ENCODE measurements at regions not wholly inside any gene's neighbourhood (a gene's known extent, or its start where the extent isn't known, plus 50 kb on each side); places are given as distances from the start of the nearest gene placed in this dataset.
"Not testable (repeated sequence)": the region's sequence is repeated elsewhere in the genome, so short reads cannot be mapped to it uniquely, and the experiment has no call there.

DNA sequence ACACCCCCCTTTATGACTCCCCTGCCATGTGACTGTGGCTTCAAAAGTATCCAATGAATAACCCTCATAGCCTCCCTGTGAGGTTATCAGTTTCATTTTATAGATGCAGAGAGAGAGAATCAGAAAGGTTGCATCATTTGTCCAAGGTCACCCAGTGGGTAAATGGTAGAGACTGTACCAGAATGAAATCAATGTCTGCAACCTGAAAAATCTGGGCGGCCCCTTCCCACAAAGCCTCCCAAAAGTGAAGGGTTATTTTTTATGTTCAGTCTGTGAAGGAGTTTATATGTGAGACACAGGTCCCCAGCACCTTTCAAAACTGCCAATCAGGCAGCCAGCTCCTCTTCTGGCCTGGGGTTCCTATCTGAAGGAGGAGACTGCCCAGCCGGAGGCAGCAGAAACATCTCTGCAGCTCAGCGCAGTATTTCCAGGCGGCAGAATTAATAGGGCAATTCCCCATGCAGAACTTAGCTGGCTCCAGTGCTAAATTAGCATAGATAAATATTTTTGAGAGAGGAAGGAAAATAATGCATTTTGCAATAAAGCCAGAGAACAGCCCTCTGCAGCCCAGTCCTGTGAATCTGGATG is 130.8 kb upstream of the PRR20G start:
- no peak for DNase-seq (ENCODE audit: low spot score)

- DNase-seq (ENCODE audit: low spot score) = no peak
Measured at GRCh38 chr3:127417709-127418559, 130.1 kb upstream of the PRR20G start.

DNA sequence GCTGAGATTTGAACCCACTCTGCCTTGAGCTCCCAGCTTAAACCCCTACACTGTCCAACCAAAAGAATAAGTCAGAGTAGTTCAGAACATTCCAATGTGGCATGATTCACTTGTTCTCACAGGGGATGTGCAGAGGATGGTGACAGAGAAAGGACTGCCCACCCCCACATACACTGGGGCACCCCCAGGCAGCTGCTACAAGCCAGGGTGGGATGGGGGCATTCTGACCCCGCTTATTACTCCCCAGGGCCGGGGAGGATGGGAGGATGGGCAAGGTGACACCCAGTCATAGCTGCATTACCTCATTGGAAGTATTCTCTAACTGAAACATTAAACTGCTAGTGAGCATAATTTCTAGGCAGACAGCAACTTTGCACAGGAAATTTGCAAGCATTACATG is 126.0 kb upstream of the PRR20G start:
- DNase-seq (ENCODE audit: low spot score) = peak; percentile 5

GRCh38 chr3:127413318-127413673 is 125.5 kb upstream of the PRR20G start:
- no peak for DNase-seq (ENCODE audit: low spot score)

DNA sequence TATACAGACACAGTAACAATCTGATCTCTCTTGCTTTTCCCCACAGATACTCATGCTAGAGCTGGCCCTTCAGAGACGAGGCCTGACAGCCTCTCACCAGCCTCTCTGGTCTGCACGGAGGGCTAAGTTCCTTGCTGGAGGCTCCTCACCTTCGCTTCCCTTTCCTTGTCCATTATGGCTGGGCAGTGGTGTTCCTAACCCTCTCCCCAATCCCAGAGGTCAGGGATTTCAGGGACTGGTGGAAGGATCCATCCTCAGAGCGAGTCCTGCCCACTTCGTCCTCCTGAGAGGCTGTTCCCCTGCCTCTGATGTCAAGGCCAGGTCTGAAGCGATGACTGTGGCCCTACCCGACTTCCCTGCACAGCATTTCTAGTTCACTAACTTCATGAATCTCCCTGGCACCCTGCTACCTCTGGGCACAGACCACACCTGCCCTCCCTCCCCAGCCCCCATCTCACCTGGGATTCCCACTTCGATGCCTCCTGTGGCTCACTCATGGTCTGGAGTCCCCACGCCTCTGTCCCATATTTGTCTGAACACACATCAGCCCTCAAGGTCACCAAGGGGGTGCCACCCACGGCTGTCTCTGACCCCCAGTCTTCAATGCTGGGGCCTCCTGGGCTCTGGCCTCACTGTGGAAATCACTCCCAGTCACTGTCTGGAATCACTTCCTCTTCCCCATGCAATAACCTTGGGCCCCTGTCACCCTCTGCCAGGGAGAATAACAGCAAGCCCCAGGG is 124.9 kb upstream of the PRR20G start:
- DNase-seq (ENCODE audit: low spot score) = peak; percentile 6

DNA sequence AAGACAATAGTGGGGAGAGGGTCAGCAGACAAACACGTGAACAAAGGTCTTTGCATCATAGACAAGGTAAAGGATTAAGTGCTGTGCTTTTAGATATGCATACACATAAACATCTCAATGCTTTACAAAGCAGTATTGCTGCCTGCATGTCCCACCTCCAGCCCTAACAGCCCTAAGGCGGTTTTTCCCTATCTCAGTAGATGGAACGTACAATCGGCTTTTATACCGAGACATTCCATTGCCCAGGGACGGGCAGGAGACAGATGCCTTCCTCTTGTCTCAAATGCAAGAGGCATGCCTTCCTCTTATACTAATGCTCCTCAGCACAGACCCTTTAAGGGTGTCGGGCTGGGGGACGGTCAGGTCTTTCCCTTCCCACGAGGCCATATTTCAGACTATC is 124.0 kb upstream of the PRR20G start:
- not testable (repeated sequence) for DNase-seq (ENCODE audit: low spot score)

DNA sequence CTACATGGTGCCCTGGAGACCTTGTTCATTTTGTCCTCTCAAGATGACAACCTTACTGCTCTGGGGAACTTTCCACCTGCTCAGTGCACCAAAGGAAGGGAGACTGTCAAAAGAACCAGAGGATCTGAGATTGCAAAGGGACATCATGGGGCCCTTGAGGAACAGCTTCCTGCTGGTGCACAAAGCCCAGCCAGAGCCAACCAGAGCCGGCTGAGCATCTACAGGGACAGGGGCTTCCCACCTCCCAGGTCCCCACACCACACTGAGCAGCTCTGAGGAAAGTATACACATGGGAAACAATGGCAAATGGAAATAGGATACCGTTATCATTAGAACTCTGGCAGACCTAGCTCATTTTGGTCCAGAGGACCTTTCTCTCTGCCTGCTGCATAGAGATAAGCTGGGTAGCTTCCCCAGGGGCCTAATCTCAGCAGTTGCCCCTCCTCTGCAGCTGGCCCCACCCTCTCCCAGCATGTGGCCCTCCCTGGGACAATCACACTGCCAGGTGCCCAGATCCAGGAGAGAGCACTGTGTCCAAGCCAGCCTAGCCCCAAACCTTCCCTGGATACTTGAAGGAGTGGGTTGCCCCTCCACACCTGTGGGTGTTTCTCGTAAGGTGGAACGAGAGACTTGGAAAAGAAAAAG is 123.4 kb upstream of the PRR20G start:
- no peak for DNase-seq (ENCODE audit: low spot score)

- no peak for DNase-seq (ENCODE audit: low spot score)
Measured at GRCh38 chr3:127410678-127411077, 122.8 kb upstream of the PRR20G start.

- no peak for DNase-seq (ENCODE audit: low spot score)
Measured at GRCh38 chr3:127410137-127410488, 122.3 kb upstream of the PRR20G start.

DNA sequence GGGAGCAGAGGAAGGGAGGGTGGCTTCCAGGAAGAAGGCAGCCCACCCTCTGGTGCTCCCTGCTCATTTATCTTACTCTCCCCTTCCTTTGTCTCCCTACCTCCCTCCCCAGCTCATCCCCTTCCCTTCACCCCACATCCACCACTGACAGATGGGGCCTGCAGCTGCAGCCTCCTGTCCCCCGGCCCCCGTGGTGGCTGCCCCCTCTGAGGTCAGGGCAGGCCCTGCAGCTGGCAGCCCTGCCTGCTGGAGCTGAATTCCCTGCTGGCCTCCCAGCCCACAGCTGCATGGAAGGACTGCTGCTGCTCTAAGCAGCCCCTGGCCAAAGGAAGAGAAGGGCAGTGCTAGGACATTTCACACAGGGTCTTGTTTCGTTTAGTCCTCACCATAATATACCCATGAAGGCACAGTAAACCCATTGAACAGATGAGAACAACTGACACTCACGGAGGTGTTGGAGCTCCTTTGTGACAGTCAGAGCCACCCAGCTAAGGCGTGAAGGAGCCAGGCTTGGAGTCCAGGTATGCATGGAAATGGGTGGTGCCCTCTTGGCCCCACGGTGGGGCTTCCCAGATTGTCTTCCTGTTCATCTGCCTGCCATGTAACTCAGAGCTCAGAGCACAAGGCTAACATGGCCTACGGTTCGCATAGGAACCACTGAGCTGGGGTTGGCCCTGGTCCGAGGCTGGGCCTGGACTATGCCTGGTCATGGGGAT is 121.7 kb upstream of the PRR20G start:
- no peak for DNase-seq (ENCODE audit: low spot score)

- DNase-seq (ENCODE audit: low spot score) = no peak
Measured at GRCh38 chr3:127408684-127409420, 121.0 kb upstream of the PRR20G start.

DNA sequence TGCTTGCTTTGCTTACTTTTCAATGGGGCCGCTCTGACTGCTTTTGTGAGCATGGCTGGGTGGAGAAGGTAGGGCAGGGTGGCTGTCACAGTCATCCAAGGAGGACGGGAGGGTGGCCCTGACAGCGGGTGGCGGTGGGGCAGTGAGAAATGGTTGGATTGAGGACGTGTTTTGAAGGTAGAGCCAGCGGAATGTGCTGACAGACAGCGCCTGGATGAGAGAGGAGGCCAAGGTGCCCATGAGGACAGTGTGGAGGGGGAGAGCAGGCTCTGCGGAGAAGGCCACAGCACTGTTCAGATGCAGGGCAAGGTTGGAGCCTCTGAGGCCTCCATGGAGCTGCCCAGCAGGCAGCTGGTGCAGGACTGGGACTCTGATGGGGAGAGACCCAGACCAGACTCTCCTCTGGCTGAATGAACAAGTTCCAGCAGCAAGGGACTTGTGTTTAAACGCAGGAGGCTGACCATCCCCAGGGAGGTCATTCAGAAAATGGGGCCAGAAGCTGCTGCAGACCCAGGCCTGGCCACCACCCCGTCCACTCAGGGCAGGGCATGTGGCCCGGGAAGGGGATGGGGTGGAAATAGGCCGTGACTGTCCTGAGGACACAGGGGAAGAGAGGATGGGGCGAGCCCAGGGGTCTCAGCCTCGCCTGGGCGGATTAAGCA is 120.3 kb upstream of the PRR20G start:
- no peak for DNase-seq (ENCODE audit: low spot score)

GRCh38 chr3:127407026-127407939 is 119.4 kb upstream of the PRR20G start:
- no peak for DNase-seq (ENCODE audit: low spot score)

GRCh38 chr3:127406309-127407025 is 118.6 kb upstream of the PRR20G start:
- DNase-seq (ENCODE audit: low spot score) = no peak

- no peak for DNase-seq (ENCODE audit: low spot score)
Measured at GRCh38 chr3:127405791-127406190, 117.9 kb upstream of the PRR20G start.

- DNase-seq (ENCODE audit: low spot score) = no peak
Measured at GRCh38 chr3:127405010-127405598, 117.3 kb upstream of the PRR20G start.

- DNase-seq (ENCODE audit: low spot score) = no peak
Measured at GRCh38 chr3:127404221-127405009, 116.6 kb upstream of the PRR20G start.

DNA sequence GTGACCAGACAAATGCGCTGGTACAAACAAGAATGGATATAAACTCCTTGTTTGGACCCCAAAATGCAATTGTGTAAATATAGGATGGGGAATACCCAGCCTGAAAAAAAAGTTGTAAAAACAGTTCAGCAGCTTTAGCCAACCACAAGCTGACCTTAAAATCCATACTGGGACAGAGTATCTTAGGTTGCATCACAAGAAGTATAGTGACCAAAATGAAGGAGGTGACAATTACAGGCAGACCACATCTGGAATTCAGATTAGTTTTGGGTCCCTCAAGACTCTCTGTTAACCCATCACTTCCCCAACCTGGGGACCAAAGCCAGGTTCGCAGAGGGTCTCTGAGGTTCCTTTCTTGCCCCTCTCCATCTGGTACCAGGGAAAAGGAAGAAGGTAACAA is 115.9 kb upstream of the PRR20G start:
- DNase-seq (ENCODE audit: low spot score) = no peak

Measured in AG20443 (cell line).